Heart right ventricle (tissue), 16 donors: ENCODE measurements at regions not wholly inside any gene's neighbourhood (a gene's known extent, or its start where the extent isn't known, plus 50 kb on each side); places are given as distances from the start of the nearest gene placed in this dataset.

Experiments used
- ATAC-seq, 8 donors: fragments of 200-7000 bp; cut with Tn5 transposase; one replicate each; pipeline ENCODE4 v1.9.1; 2020; ENCODE audit warnings: mild to moderate bottlenecking in 8 of 8, moderate library complexity in 8 of 8, moderate number of reproducible peaks in 1 of 8
- DNase-seq, 2 donors: peaks; one replicate each; pipeline ENCODE4 v3.0.0-alpha.2; 2020
- H3K27ac ChIP-seq, 10 donors: fragments of 200-600 bp; sonication (generic) in 2 of 10; one replicate each; pipeline versions ENCODE4 v1.5.0 to v1.8.0; 2020 to 2022; ENCODE audit warnings: mild to moderate bottlenecking in 3 of 10
- H3K27me3 ChIP-seq, 7 donors: fragments of 200-600 bp; one replicate each; pipeline ENCODE4 v1.8.0; 2021 to 2022; ENCODE audit warnings: mild to moderate bottlenecking in 2 of 7
- H3K36me3 ChIP-seq, 9 donors: fragments of 200-600 bp; sonication (generic) in 1 of 9; one replicate each; pipeline versions ENCODE4 v1.5.0 to v1.8.0; 2020 to 2022; ENCODE audit warnings: mild to moderate bottlenecking in 2 of 9
- H3K4me1 ChIP-seq, 9 donors: fragments of 200-600 bp; sonication (generic) in 1 of 9; one replicate each; pipeline versions ENCODE4 v1.5.0 to v1.8.0; 2020 to 2022; ENCODE audit warnings: mild to moderate bottlenecking in 4 of 9
- H3K4me3 ChIP-seq, 10 donors: fragments of 200-600 bp; sonication (generic) in 2 of 10; one replicate each; pipeline versions ENCODE4 v1.5.0 to v1.8.0; 2020 to 2022; ENCODE audit warnings: mild to moderate bottlenecking in 7 of 10, moderate library complexity in 2 of 10
- H3K9me3 ChIP-seq, 11 donors: fragments of 200-600 bp in 10 of 11; sonication (generic) in 2 of 11; one replicate each; pipeline versions ENCODE4 v1.5.0 to v1.8.0; 2013 to 2022; ENCODE audit warnings: mild to moderate bottlenecking in 2 of 11, control low read depth in 1 of 11, moderate library complexity in 1 of 11
- CTCF ChIP-seq, 9 donors: fragments of 200-600 bp; sonication (generic) in 2 of 9; IDR thresholded peaks; one replicate each; pipeline versions ENCODE4 v1.5.0 to v1.8.0; 2021 to 2022; ENCODE audit warnings: antibody characterized with exemption in 9 of 9, mild to moderate bottlenecking in 5 of 9, moderate library complexity in 1 of 9
- WGBS, 2 donors: extraction: QIAGEN DNeasy Blood & Tissue Kit; methylation state at CpG; one replicate each; pipeline ENCODE4 v1.1.7; 2013; ENCODE audit warnings: inconsistent platforms in 1 of 2; 5-methylcytosine and 5-hydroxymethylcytosine counted together
- intact Hi-C, 10 donors: fragments of 100-400 bp; cut with DNase I; formaldehyde crosslinking; loops; one replicate each; pipeline versions ENCODE4 v1.11.1 to v1.14.2; 2022
- donor health status: Arrhythmogenic right ventricular cardiomyopathy.
- donor health status: ischemic (EF 13 %, LVEDD 7.1; RV severe dilation, severe dysfunction).
- donor health status: healthy with polysubstance abuse.
- donor health status: DM: no; HTN: yes; CAD: no.
- donor health status: DM: no; HTN: no; CAD: no.
- donor health status: ischemic (EF 25% LVEDD 6.9; RV normal size, moderate dysfunction).
- donor health status: ischemic (EF 25% LVEDD 5.7; RV mildly dilated, moderate dysfunction).
- donor health status: healthy.
- donor health status: DM: yes; HTN: yes; CAD: no.
- donor health status: Ischemic cardiomyopathy.
- donor health status: ischemic (EF 35%, LVEDD 5.7; RV mildly dilated, moderate dysfunction).
- donor health status: nonischemic (EF 11% LVEDD 7.7; RV severe dilation, severe dysfunction).
- donor health status: DM: yes; HTN: yes; CAD: no.
- donor health status: PGD.
- donor health status: ischemic (EF 29% LVEDD 5.4; RV normal size, mild dysfunction).
- donor health status: nonischemic (EF 23%, LVEDD 6.1; RV moderate dilation, normal function).

- ATAC-seq (peak in 3 of 8 donors; percentile 17 to 50 (median 31)), DNase-seq (no peak)
- TF ChIP-seq CTCF (IDR thresholded peaks at IDR 0.05), result no peak
- H3K4me3 ChIP-seq, result no peak overlapping the region
- H3K36me3 ChIP-seq, result no peaks in the 10 kb centered on the region
- H3K9me3 ChIP-seq, result no peaks in the 10 kb centered on the region
- peaks cover 0 to 11% (median 0%) of the 10 kb centered on the region in 9 donors for H3K4me1 ChIP-seq
- 70 to 85% methylated on average over 4 of the region's 4 CpGs for WGBS, 2 donors
- no peaks in the 10 kb centered on the region for H3K27me3 ChIP-seq
- H3K27ac ChIP-seq, result peak overlapping the region in 1 of 10 donors; percentile 15
- intact Hi-C loops, result loop anchor here in 1 of 10 donors (10.0 kb wide), 1 partner anchor 117 kb away; the partner anchor contains the start of gene NEBL
These were observed 114.4 kb upstream of the NEBL start for GRCh38 chr10:21011433-21012018.

- no peak for DNase-seq
- no peak for TF ChIP-seq CTCF (IDR thresholded peaks at IDR 0.05)
- intact Hi-C loops, result loop anchor here in 1 of 10 donors (10.0 kb wide), 1 partner anchor 116 kb away; the partner anchor contains the start of gene NEBL
- peak in 2 of 8 donors; percentile 51 to 64 for ATAC-seq
- Histone ChIP-seq H3K4me1 (peaks cover 0 to 11% (median 0%) of the 10 kb centered on the region in 9 donors), H3K36me3 (no peaks in the 10 kb centered on the region), H3K4me3 (no peak overlapping the region), H3K9me3 (no peaks in the 10 kb centered on the region), H3K27ac (peak overlapping the region in 2 of 10 donors; percentile 15 to 33), H3K27me3 (no peaks in the 10 kb centered on the region)
- 28 to 69% methylated on average over 3 of the region's 3 CpGs for WGBS, 2 donors
These were observed 113.5 kb upstream of the NEBL start for GRCh38 chr10:21010615-21011014.

GRCh38 chr10:21003240-21003822 lies 106.2 kb upstream of the NEBL start:
- intact Hi-C loops, result loop anchor here in 1 of 10 donors (10.0 kb wide), 1 partner anchor 99 kb away; no protein-coding TSS in a partner anchor

More at GRCh38 chr10:21003240-21003822, 106.2 kb upstream of the NEBL start:
- no peak for DNase-seq
- Histone ChIP-seq H3K27me3 (no peaks in the 10 kb centered on the region), H3K27ac (no peak overlapping the region), H3K4me3 (no peak overlapping the region), H3K36me3 (no peaks in the 10 kb centered on the region), H3K4me1 (peaks cover 0 to 15% (median 0%) of the 10 kb centered on the region in 9 donors), H3K9me3 (no peaks in the 10 kb centered on the region)
- no peak for TF ChIP-seq CTCF (IDR thresholded peaks at IDR 0.05)
- ATAC-seq, result no peak
- whole genome bisulfite sequencing, 2 donors, result 88 to 90% methylated on average over 6 of the region's 6 CpGs
